ENCODE measurements at regions not wholly inside any gene's neighbourhood (a gene's known extent, or its start where the extent isn't known, plus 50 kb on each side); places are given as distances from the start of the nearest gene placed in this dataset.
A peak's percentile ranks its signal among the peaks of the same experiment; 100 is the strongest.

DNA sequence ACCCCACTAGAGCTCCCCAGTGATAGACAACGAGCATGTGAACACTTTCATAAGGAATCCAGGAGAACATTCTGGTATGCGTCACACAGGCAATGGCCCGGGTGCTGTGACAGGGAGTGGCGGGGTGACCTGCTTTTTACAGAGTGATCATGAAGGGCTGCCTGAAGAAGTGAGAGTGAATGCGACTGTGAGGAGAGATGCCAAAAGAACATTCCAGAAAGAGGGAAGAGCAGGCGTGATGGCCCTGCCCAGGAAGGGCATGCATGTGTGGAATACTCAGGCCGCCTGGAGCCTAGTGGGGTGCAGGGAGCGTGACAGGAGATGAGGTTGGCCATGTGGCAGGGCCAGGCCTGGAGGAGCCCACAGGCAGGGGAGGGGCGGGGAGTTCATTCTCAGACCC, 53.8 kb downstream of the FZD10 start:
- Histone ChIP-seq H3K4me3 (ENCODE audit: low read depth, low read length) (no peak overlapping the region), H3K36me3 (ENCODE audit: control insufficient read depth, insufficient read depth, low read length) (no peaks in the 10 kb centered on the region), H3K27ac (ENCODE audit: low read depth, low read length) (no peak overlapping the region), H3K4me1 (ENCODE audit: control insufficient read depth, insufficient read depth, low read length) (peaks cover 22% of the 10 kb centered on the region), H3K27me3 (ENCODE audit: control insufficient read depth, insufficient read depth, low read length) (peaks cover 80% of the 10 kb centered on the region), H3K9me3 (ENCODE audit: control insufficient read depth, insufficient read depth, low read length) (no peaks in the 10 kb centered on the region), H3K9ac (ENCODE audit: low read depth, low read length) (no peak overlapping the region)

DNA sequence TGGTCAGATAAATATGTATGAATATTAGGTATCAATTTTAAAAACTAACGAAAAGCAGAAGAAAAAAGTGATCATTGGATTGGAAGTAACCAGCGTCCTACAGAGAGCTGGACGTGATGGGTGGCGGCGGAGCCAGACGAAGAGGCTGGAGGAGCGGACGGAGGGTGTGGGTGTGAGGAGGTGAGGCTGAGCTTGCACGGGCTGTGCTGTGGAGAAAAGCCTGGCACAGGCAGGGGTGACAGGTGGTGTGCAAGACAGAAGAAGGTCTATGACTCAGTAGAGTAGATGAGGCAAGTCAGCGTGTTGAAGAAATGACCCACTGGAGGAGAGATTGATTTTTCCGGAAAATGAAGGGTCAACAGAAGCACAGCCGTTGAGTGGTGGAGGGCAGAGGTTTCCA, 56.4 kb downstream of the FZD10 start:
- peaks cover 93% of the 10 kb centered on the region for H3K27me3 ChIP-seq (ENCODE audit: control insufficient read depth, insufficient read depth, low read length)
- no peak overlapping the region for H3K4me3 ChIP-seq (ENCODE audit: low read depth, low read length)
- no peaks in the 10 kb centered on the region for H3K9me3 ChIP-seq (ENCODE audit: control insufficient read depth, insufficient read depth, low read length)
- H3K4me1 ChIP-seq (ENCODE audit: control insufficient read depth, insufficient read depth, low read length) = peaks cover 18% of the 10 kb centered on the region
- H3K9ac ChIP-seq (ENCODE audit: low read depth, low read length) = no peak overlapping the region
- no peak overlapping the region for H3K27ac ChIP-seq (ENCODE audit: low read depth, low read length)
- no peaks in the 10 kb centered on the region for H3K36me3 ChIP-seq (ENCODE audit: control insufficient read depth, insufficient read depth, low read length)

DNA sequence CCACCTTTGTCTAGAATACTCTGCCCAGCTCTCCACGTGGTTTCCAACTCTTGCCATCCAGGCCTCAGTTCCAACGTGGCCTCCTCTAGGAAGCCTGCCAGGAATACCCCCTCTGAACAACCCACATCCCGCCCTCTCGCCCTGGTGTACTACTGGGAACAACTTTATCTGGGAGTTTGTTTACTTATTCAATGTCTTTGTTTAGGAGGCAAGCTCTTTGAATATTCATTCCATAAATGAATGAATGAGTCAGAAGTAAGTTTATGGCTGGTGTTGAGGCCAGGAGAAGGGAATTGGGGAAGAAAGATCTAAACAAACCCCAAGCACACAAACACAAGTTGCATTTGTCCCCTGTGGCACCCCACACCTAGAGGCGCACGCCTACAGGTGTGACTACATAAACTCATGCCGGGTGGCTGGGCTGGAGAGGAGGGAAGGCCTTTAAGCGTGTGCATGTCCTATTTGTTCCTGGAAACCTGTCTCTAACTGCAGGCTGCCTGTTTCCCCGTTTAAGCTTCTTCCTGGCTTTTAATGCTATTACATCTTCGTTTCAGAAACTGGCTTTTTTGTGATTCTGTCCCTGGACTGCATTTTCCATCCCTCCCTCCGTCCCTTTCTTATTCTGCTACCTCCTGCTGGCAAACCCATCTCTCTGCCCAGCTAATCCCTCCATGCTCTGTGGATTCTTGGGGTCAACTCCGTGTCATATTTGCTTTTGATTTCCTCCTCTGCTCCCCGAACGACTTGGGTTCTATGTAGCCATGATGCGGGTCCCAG, 57.9 kb downstream of the FZD10 start:
- Histone ChIP-seq H3K27ac (ENCODE audit: low read depth, low read length) (peak overlapping the region; percentile 22), H3K9me3 (ENCODE audit: control insufficient read depth, insufficient read depth, low read length) (no peaks in the 10 kb centered on the region), H3K27me3 (ENCODE audit: control insufficient read depth, insufficient read depth, low read length) (peaks cover 93% of the 10 kb centered on the region), H3K4me3 (ENCODE audit: low read depth, low read length) (0 out of 2 replicates have a peak overlapping the region, but pooled peaks have one; percentile 5), H3K4me1 (ENCODE audit: control insufficient read depth, insufficient read depth, low read length) (peaks cover 19% of the 10 kb centered on the region), H3K36me3 (ENCODE audit: control insufficient read depth, insufficient read depth, low read length) (no peaks in the 10 kb centered on the region), H3K9ac (ENCODE audit: low read depth, low read length) (no peak overlapping the region)

DNA sequence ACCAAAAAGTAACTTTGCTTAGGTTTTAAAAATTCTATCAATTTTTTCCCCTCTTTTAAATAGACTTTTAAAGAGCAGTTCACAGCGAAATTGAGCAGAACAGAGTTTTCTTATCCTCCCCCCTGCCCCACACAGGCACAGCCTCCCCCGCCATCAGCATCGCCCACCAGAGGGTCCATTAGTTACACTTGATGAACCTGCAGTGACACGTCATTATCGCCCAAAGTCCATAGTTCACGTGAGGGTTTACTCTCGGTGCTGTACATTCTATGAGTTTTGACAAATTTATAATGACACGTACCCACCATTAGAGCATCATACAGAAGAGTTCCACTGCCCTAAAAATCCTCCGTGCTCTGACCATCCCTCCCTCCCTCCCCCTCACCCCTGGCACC, 58.4 kb downstream of the FZD10 start:
- H3K9me3 ChIP-seq (ENCODE audit: control insufficient read depth, insufficient read depth, low read length) = no peaks in the 10 kb centered on the region
- no peak overlapping the region for H3K27ac ChIP-seq (ENCODE audit: low read depth, low read length)
- no peaks in the 10 kb centered on the region for H3K36me3 ChIP-seq (ENCODE audit: control insufficient read depth, insufficient read depth, low read length)
- peaks cover 25% of the 10 kb centered on the region for H3K4me1 ChIP-seq (ENCODE audit: control insufficient read depth, insufficient read depth, low read length)
- H3K27me3 ChIP-seq (ENCODE audit: control insufficient read depth, insufficient read depth, low read length) = peaks cover 92% of the 10 kb centered on the region
- H3K4me3 ChIP-seq (ENCODE audit: low read depth, low read length) = peak overlapping the region; percentile 5; the same call in 1 of the 2 replicates
- H3K9ac ChIP-seq (ENCODE audit: low read depth, low read length) = no peak overlapping the region

DNA sequence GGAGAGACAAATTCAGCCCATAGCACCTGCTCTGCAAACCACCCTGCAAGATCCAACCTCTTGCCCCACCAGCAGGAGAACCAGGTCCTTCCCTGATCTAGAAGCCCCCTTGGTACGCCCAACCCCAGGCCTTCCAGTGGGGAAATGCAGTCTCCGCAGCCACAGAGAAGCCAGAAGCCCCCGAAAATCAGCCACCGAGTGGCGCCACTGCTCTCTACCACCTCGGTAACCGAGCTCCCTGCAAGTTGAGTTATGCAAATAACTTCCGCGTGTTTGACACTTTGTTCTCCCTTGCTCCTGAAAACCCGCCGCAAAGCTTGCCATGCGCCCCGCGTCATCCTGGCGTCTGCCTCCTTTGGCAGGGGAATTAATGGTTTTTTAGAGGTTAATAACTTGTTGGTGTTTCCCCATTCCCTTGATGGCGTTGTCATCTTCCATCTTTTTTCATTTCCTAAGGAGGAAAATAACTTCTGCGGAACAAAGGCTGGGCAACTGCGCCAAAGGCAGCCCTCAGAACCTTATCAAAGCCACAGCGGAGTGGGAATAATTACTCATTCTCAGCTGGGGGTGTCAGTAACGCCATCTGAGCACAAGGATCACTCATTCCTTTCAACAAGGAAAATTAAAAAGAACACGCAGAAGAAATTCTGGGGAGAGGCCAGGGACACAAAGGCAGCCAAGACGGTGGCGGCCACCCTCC, 60.4 kb downstream of the FZD10 start:
- H3K27me3 ChIP-seq (ENCODE audit: control insufficient read depth, insufficient read depth, low read length) = peaks cover 89% of the 10 kb centered on the region
- H3K9me3 ChIP-seq (ENCODE audit: control insufficient read depth, insufficient read depth, low read length) = no peaks in the 10 kb centered on the region
- no peak overlapping the region for H3K9ac ChIP-seq (ENCODE audit: low read depth, low read length)
- H3K4me1 ChIP-seq (ENCODE audit: control insufficient read depth, insufficient read depth, low read length) = peaks cover 32% of the 10 kb centered on the region
- H3K27ac ChIP-seq (ENCODE audit: low read depth, low read length) = no peak overlapping the region
- no peak overlapping the region for H3K4me3 ChIP-seq (ENCODE audit: low read depth, low read length)
- H3K36me3 ChIP-seq (ENCODE audit: control insufficient read depth, insufficient read depth, low read length) = no peaks in the 10 kb centered on the region

DNA sequence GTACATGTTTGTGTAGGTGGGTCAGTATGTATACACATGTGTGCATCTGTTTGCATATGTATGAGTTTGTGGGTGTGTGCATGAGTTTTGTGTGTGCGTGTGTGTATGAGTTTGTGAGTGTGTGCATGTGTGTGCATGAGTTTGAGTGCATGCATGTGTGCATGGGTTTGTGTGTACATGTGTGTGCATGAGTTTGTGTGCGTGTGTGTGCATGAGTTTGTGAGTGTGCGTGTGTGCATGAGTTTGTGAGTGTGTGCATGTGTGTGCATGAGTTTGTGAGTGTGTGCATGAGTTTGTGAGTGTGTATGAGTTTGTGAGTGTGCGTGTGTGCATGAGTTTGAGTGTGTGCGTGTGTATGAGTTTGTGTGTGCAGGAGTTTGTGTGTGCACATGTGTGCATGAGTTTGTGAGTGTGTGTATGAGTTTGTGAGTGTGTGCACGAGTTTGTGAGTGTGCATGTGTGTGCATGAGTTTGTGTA, 61.5 kb downstream of the FZD10 start:
- H3K9ac ChIP-seq (ENCODE audit: low read depth, low read length) = no peak overlapping the region
- H3K27me3 ChIP-seq (ENCODE audit: control insufficient read depth, insufficient read depth, low read length) = peaks cover 92% of the 10 kb centered on the region

DNA sequence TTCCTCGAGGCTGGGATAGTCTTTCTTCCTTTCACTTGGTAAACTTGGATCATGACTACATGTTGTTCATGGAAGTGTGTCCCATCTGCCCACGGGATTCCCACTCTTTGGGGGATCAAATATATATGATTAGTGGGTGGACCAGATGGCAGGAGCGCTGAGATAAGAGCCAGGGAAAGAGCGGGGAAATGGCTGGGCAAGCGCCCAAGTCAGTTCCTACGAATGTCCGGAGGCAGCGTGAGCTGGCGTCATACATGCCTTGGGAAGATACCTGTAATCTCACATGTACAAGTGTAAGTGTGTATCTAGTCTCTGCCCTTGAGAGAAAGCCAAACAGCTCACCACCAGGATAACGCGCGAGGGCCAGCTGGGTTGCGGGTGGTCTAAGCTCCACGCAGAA, 62.3 kb downstream of the FZD10 start:
- Histone ChIP-seq H3K9me3 (ENCODE audit: control insufficient read depth, insufficient read depth, low read length) (no peaks in the 10 kb centered on the region), H3K27ac (ENCODE audit: low read depth, low read length) (no peak overlapping the region), H3K36me3 (ENCODE audit: control insufficient read depth, insufficient read depth, low read length) (no peaks in the 10 kb centered on the region), H3K9ac (ENCODE audit: low read depth, low read length) (no peak overlapping the region), H3K4me1 (ENCODE audit: control insufficient read depth, insufficient read depth, low read length) (peaks cover 28% of the 10 kb centered on the region), H3K27me3 (ENCODE audit: control insufficient read depth, insufficient read depth, low read length) (peaks cover 84% of the 10 kb centered on the region), H3K4me3 (ENCODE audit: low read depth, low read length) (no peak overlapping the region)

More for the DNA sequence above, 61.5 kb downstream of the FZD10 start:
- Histone ChIP-seq H3K27ac (ENCODE audit: low read depth, low read length) (no peak overlapping the region), H3K4me1 (ENCODE audit: control insufficient read depth, insufficient read depth, low read length) (peaks cover 32% of the 10 kb centered on the region), H3K36me3 (ENCODE audit: control insufficient read depth, insufficient read depth, low read length) (no peaks in the 10 kb centered on the region), H3K4me3 (ENCODE audit: low read depth, low read length) (no peak overlapping the region), H3K9me3 (ENCODE audit: control insufficient read depth, insufficient read depth, low read length) (no peaks in the 10 kb centered on the region)

DNA sequence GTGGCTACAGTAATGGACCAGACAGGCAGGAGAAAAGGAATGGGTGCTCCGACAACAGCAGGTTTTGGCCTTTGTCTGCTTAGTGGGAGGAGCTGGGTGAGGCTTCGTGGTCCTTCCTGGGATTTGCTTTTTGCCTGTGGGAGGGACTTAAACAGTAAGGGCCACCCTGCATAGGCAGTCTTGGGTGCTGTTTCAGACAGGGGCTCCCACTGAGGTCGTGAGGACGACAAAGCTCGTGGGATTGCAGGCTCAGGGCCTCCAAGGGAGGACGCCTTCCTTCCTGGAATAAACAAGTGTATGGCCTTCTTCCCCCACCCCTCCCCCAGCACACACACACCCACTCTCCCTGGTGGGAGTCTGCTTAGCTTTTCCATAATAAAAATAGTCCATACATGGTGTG, 63.1 kb downstream of the FZD10 start:
- Histone ChIP-seq H3K27ac (ENCODE audit: low read depth, low read length) (no peak overlapping the region), H3K36me3 (ENCODE audit: control insufficient read depth, insufficient read depth, low read length) (no peaks in the 10 kb centered on the region), H3K4me3 (ENCODE audit: low read depth, low read length) (no peak overlapping the region), H3K27me3 (ENCODE audit: control insufficient read depth, insufficient read depth, low read length) (peaks cover 77% of the 10 kb centered on the region), H3K9ac (ENCODE audit: low read depth, low read length) (no peak overlapping the region), H3K4me1 (ENCODE audit: control insufficient read depth, insufficient read depth, low read length) (peaks cover 21% of the 10 kb centered on the region), H3K9me3 (ENCODE audit: control insufficient read depth, insufficient read depth, low read length) (no peaks in the 10 kb centered on the region)

DNA sequence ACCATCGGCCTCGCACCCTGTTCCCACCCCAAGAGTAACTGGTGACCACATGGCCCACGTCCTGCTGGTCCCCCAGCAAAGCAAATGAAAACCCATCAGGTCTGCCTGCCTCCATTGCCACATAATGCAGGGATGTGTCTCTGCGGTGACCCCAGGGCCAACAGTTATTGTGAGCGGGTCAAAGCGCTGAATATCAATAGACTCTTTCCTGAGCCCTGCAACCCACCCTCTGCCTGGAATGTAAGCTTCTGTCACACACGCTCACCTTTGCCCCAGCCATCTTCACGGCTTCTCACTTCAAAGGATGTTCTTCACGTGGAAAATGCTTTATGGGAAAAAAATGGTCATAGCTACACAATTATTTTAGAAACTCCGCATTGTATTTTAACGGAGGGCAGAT, 63.9 kb downstream of the FZD10 start:
- H3K36me3 ChIP-seq (ENCODE audit: control insufficient read depth, insufficient read depth, low read length) = no peaks in the 10 kb centered on the region

DNA sequence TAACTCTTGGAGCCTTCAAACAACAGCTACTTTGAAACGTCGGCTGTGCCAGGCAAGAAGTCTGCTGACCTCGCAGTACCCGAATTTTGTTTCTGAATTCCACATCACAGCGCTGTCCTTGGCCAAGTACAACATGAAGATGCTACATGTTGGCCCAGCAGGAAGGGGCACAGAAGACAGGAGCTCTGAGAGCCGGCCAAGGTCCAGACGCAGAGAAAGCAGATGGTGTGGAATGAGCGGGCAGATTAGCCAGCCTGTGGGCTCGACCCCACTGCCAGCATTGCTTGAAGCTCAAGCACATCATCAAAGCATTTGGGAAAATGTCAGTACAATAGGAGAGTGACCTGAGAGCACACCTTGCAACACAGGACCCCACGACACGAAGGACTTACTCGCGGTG, 64.5 kb downstream of the FZD10 start:
- Histone ChIP-seq H3K36me3 (ENCODE audit: control insufficient read depth, insufficient read depth, low read length) (no peaks in the 10 kb centered on the region), H3K4me1 (ENCODE audit: control insufficient read depth, insufficient read depth, low read length) (peaks cover 14% of the 10 kb centered on the region), H3K4me3 (ENCODE audit: low read depth, low read length) (no peak overlapping the region), H3K27me3 (ENCODE audit: control insufficient read depth, insufficient read depth, low read length) (peaks cover 64% of the 10 kb centered on the region), H3K9ac (ENCODE audit: low read depth, low read length) (no peak overlapping the region), H3K27ac (ENCODE audit: low read depth, low read length) (no peak overlapping the region), H3K9me3 (ENCODE audit: control insufficient read depth, insufficient read depth, low read length) (no peaks in the 10 kb centered on the region)

More for the DNA sequence above, 63.9 kb downstream of the FZD10 start:
- H3K4me3 ChIP-seq (ENCODE audit: low read depth, low read length) = no peak overlapping the region
- no peak overlapping the region for H3K27ac ChIP-seq (ENCODE audit: low read depth, low read length)
- H3K4me1 ChIP-seq (ENCODE audit: control insufficient read depth, insufficient read depth, low read length) = peaks cover 14% of the 10 kb centered on the region
- no peak overlapping the region for H3K9ac ChIP-seq (ENCODE audit: low read depth, low read length)
- peaks cover 69% of the 10 kb centered on the region for H3K27me3 ChIP-seq (ENCODE audit: control insufficient read depth, insufficient read depth, low read length)
- H3K9me3 ChIP-seq (ENCODE audit: control insufficient read depth, insufficient read depth, low read length) = no peaks in the 10 kb centered on the region

DNA sequence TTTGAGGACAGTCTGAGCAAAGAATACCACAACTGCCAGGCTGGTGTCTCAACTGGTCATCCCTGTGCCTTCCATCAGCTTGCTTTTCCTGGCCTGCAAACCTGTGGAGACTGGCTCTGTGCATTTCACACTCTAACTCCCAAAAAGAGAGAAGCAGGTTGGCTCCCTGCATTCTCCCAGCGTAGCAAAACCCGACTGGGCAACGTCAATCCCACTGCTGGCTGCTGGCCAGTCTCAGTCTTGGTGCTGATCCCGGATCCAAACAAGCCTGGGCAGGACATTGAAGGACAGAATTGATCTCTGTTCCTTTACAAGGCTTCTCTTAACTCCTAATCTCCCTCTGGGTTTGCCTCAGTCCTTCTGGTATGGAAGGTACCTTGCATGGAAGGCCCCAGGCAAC, 65.4 kb downstream of the FZD10 start:
- H3K4me3 ChIP-seq (ENCODE audit: low read depth, low read length) = no peak overlapping the region
- no peak overlapping the region for H3K27ac ChIP-seq (ENCODE audit: low read depth, low read length)
- H3K36me3 ChIP-seq (ENCODE audit: control insufficient read depth, insufficient read depth, low read length) = no peaks in the 10 kb centered on the region
- no peak overlapping the region for H3K9ac ChIP-seq (ENCODE audit: low read depth, low read length)
- no peaks in the 10 kb centered on the region for H3K9me3 ChIP-seq (ENCODE audit: control insufficient read depth, insufficient read depth, low read length)
- H3K4me1 ChIP-seq (ENCODE audit: control insufficient read depth, insufficient read depth, low read length) = peaks cover 14% of the 10 kb centered on the region
- H3K27me3 ChIP-seq (ENCODE audit: control insufficient read depth, insufficient read depth, low read length) = peaks cover 55% of the 10 kb centered on the region

Measured in HUES48 (cell line).